RPMI7951 (cell line): ENCODE measurements at regions not wholly inside any gene's neighbourhood (a gene's known extent, or its start where the extent isn't known, plus 50 kb on each side); places are given as distances from the start of the nearest gene placed in this dataset.

Source experiments
- DNase-seq: peaks from one replicate; pipeline ENCODE4 v3.0.0-alpha.2; 2012; ENCODE audit warnings: low read depth

- no peak for DNase-seq
Measured at GRCh38 chr12:124430491-124430890, 135.6 kb downstream of the RFLNA start.

GRCh38 chr12:124429535-124429934 is 134.6 kb downstream of the RFLNA start:
- no peak for DNase-seq

GRCh38 chr12:124428792-124429281 is 133.9 kb downstream of the RFLNA start:
- no peak for DNase-seq

DNA sequence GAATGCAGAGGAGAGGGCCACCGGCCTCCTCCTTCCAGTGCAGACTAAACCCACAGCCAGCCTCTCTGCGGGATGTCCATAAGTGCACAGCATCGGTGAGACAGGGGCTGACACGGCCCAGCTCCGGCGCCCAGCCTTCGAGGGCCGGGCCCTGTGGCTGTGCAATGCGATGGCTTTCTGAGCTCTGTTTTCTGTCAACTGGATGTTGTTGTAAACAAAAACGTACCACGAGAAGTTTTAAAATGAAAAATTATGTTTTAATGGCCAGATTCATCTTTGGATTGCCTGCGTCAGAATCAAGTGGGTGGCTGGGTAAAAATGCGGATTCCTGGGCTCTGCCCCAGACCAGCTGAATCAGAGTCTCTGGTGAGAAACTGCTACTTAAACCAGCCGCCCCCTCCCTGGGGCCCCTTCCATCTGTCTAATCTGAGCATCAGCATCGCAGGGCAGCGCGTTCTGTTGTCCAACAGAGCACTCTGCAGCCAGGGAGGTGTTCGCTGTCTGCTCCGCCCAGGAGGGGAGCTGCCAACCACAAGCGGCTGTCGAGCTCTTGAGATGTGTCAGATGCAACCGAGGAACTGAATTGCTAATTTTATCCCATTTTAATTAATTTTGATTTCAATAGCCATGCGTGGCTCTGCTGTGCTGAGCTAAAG is 133.4 kb downstream of the RFLNA start:
- DNase-seq: no peak

- DNase-seq: no peak
Measured at GRCh38 chr12:124426594-124427555, 132.0 kb downstream of the RFLNA start.

DNA sequence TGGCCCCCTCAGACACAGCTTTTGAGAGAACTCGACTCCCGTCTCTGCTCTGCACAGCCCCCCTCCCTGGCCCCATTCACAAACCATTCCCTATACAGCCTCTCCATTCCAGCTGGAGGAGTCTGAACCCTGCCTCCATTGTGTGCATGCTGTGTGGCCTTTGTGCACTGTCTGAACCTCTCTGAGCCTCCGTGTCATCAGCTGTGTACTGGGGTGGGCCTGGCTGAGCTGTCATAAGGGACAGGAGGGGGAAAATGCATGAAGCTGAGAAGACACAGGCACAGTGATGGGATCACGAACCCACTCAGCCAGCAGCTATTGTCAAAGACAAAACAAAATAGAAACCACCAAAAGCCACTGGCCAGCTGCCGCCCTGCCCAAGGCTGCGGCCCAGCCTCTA is 130.8 kb downstream of the RFLNA start:
- DNase-seq: no peak

DNA sequence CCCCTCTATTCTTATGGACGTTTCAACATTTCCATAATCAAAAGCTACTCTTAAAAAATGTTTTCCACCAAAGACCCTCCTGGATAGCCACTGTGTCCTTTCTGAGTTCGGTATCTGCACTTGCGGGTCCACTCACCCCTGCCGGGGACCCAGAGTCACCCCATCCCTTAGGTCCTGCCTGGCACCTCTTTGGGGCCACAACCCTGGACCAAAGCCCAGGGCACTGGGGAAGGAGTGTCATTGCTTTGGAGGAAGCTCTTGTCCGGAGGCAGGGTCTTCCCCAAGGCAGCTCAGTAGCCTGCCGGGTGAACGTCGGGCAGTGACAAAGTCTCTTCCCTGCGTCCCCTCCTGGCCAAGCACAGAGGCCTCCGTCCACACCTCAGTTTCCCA is 129.6 kb downstream of the RFLNA start:
- DNase-seq: no peak

- DNase-seq: no peak
Measured at GRCh38 chr12:124423761-124424515, 129.0 kb downstream of the RFLNA start.

DNA sequence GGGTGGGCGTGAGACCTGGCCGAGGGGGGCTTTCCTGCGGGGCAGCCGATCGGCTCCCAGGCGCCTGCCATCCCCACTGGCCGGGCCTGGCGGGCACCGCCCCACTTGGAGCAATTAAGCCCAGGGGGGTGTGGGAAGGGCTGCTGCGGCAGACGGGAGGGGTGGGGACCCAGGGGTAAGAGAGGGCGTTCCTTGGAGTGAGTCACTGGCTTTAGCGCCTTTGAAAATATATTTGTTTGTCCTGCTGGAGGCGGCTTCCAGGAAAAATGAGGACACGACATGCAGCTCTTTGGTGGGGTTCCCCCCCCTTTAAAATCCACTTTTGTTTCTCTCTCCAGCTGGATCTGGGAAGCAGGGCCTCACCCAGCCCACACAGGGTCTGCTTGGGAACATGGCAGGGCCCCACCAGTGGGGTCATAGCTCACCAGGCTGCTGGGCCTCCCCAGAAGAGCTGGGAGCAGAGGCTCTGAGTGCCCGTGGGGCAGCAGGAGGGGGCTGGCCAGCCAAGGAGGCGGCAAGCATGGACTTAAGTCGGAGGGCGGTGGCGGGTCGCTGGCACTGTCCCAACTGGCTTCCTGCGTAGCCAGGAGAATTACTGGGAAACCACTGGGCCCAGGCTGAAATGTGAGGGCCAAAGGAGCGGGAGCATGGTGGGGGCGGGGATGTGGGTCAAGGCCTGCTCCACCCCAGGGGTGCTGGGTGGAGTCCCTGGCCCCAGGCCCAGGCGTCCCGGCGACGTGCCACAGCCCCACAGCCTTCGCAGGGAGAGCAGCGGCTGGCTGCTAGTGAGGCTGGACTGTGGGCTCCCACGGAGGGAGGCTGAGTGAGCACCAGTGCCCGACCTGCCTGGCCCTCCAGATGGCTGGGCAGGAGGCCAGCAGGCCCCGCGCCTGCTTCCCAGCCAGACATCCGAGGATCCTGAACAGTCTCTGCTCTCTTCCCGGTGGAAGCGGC is 128.0 kb downstream of the RFLNA start:
- peak; percentile 52 for DNase-seq

- DNase-seq: no peak
Measured at GRCh38 chr12:124422142-124422569, 127.3 kb downstream of the RFLNA start.

GRCh38 chr12:124420996-124421674 is 126.2 kb downstream of the RFLNA start:
- no peak for DNase-seq

GRCh38 chr12:124420041-124420995 is 125.4 kb downstream of the RFLNA start:
- no peak for DNase-seq

- DNase-seq: no peak
Measured at GRCh38 chr12:124419292-124420040, 124.6 kb downstream of the RFLNA start.

GRCh38 chr12:124418791-124419190 is 123.9 kb downstream of the RFLNA start:
- DNase-seq: no peak

DNA sequence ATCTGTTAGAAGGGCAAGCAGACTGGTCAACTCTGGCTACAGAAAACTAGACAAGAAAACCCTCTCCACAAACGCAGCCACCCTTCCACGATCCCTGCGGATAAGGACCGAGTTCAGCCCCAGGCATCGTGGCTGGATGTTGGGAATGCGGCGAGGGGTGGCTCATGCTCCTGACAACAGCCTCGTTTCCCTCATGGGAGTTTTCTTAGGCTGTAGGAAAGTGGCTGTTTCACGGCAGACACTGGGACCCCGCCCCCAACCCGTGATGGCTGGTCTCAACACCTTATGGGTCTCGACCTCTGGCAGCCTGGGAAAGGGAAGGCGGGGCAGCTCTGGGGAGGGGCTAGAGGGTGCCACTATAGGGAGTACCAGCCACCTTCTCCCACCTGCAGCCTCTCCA is 123.3 kb downstream of the RFLNA start:
- no peak for DNase-seq

GRCh38 chr12:124416516-124417395 is 121.9 kb downstream of the RFLNA start:
- no peak for DNase-seq

- no peak for DNase-seq
Measured at GRCh38 chr12:124415064-124415463, 120.2 kb downstream of the RFLNA start.
